Activated CD8-positive, alpha-beta T cell treated with anti-CD3 and anti-CD28 coated beads, Interleukin-2, amount 10 ng/mL, durations not matched to agents 7 days and 5 days (primary cell): ENCODE measurements at regions not wholly inside any gene's neighbourhood (a gene's known extent, or its start where the extent isn't known, plus 50 kb on each side); places are given as distances from the start of the nearest gene placed in this dataset.
A peak's percentile ranks its signal among the peaks of the same experiment; 100 is the strongest.
"Not testable (repeated sequence)": the region's sequence is repeated elsewhere in the genome, so short reads cannot be mapped to it uniquely, and the experiment has no call there.

ENCODE experiments used
- ATAC-seq: fragments of 150-1000 bp; cut with Tn5 transposase; one replicate; pipeline ENCODE4 v1.10.0; 2021; ENCODE audit warnings: moderate library complexity
- CTCF ChIA-PET: fragments of 350-600 bp; sonication (Branson Sonifier 250); formaldehyde crosslinking; loops from one replicate; lab custom pipeline; 2021; ENCODE audit warnings: antibody characterized with exemption; lab: Charles Lee
- POLR2A ChIA-PET: fragments of 350-600 bp; sonication (Branson Sonifier 250); formaldehyde crosslinking; loops from one replicate; lab custom pipeline; 2021; ENCODE audit warnings: antibody characterized with exemption; lab: Charles Lee
- DNase-seq: peaks from one replicate; pipeline ENCODE4 v3.0.0-alpha.2; 2020
- H3K27ac Mint-ChIP-seq: one replicate; pipeline ENCODE4 v1.8.0; 2021; ENCODE audit warnings: mild to moderate bottlenecking, mixed read lengths
- H3K27me3 Mint-ChIP-seq: one replicate; pipeline ENCODE4 v1.8.0; 2021; ENCODE audit warnings: low read depth, mixed read lengths
- H3K36me3 Mint-ChIP-seq: one replicate; pipeline ENCODE4 v1.8.0; 2021; ENCODE audit warnings: low read depth, mixed read lengths
- H3K4me1 Mint-ChIP-seq: one replicate; pipeline ENCODE4 v1.8.0; 2021; ENCODE audit warnings: low read depth, mixed read lengths
- H3K4me3 Mint-ChIP-seq: one replicate; pipeline ENCODE4 v1.8.0; 2021; ENCODE audit warnings: mild to moderate bottlenecking, mixed read lengths
- H3K9me3 Mint-ChIP-seq: one replicate; pipeline ENCODE4 v1.8.0; 2022; ENCODE audit warnings: mixed read lengths; ENCODE audit not compliant: insufficient read depth

DNA sequence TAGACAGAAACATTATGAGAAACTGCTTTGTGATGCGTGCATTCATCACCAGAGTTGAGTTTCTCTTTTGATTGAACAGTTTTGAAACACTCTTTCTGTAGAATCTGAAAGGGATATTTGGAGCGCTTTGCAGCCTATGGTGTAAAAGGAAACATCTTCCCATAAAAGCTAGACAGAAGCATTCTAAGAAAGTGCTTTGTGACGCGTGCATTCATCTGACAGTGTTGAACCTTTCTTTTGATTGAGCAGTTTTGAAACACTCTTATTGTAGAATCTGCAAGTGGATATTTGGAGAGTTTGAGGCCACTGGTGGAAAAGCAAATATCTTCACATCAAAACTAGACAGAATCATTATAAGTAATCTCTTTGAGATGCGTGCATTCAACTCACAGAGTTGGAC lies 3131.6 kb downstream of the TUBA3C start:
- H3K4me1 Mint-ChIP-seq, CTCF ChIA-PET, H3K36me3 Mint-ChIP-seq, H3K27ac Mint-ChIP-seq, POLR2A ChIA-PET, ATAC-seq, H3K27me3 Mint-ChIP-seq, H3K4me3 Mint-ChIP-seq, H3K9me3 Mint-ChIP-seq: not testable (repeated sequence)
- peak; percentile 19 for DNase-seq

DNA sequence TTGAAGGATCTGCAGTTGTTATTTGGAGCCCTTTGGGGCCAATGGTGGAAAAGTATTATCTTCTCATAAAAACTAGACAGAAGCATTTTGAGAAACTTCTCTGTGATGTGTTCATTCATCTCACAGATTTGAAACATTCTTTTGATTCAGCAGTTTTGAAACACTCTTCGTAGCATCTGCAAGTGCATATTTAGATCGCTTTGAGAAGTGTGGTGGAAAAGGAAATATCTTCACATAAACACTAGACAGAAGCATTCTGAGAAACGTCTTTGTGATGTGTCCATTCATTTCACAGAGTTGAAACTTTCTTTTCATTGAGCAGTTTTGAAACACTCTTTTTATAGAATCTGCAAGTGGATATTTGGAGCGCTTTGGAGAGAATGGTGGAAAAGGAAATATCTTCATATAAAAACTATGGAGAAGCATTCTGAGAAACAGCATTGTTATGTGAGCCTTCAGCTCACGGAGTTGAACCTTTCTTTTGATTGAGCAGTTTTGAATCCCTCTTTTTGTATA lies 3164.1 kb downstream of the TUBA3C start:
- H3K4me3 Mint-ChIP-seq, H3K27ac Mint-ChIP-seq, ATAC-seq, H3K27me3 Mint-ChIP-seq, H3K4me1 Mint-ChIP-seq, CTCF ChIA-PET, H3K36me3 Mint-ChIP-seq, DNase-seq, POLR2A ChIA-PET: not testable (repeated sequence)
- peaks cover 27% of the 10 kb centered on the region for H3K9me3 Mint-ChIP-seq

DNA sequence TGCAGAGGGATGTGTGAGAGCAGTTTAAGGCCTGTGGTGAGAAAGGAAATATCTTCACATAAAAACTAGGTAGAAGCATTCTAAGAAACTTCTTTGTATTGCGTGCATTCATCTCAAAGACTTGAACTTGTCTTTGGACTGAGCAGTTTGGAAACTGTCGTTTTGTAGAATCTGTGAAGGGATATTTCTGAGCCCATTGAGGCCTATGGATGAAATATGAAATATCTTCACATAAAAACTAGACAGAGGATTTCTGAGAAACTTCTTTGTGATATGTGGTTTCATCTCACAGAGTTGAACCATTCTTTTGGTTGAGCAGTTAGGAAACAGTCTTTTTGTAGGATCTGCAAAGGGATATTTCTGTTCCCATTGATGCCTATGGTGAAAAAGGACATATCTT lies 3173.4 kb downstream of the TUBA3C start:
- POLR2A ChIA-PET, DNase-seq, H3K27ac Mint-ChIP-seq, ATAC-seq, H3K4me1 Mint-ChIP-seq, H3K36me3 Mint-ChIP-seq, H3K4me3 Mint-ChIP-seq, H3K27me3 Mint-ChIP-seq, CTCF ChIA-PET: not testable (repeated sequence)
- peaks cover 24% of the 10 kb centered on the region for H3K9me3 Mint-ChIP-seq
